ENCODE measurements at regions not wholly inside any gene's neighbourhood (a gene's known extent, or its start where the extent isn't known, plus 50 kb on each side); places are given as distances from the start of the nearest gene placed in this dataset.

DNA sequence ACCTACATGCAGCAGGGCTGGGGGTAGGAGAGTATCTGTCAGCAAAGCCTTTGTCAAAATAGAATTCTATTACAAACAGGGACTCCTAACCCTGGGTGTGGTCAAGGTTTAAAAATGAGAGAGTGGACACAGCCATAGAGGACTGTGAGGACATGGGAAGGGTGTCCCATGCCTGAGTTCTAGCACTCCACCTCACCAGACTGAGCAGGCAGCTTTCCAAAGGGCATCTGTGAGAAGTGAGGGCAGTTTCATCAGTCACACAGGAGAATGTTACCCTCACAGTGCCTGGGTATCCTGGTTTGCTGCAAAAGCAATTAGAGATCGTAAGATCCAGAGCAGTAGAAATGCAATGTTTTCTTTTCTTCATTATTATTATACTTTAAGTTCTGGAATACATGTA lies 174.9 kb upstream of the UBL3 start:
- WGBS, 2 experiments (ENCODE audit: extremely low coverage in 1 of 2, insufficient coverage in 1 of 2, insufficient read length in 1 of 2, insufficient replicate concordance in 2 of 2, low coverage in 1 of 2, low lambda C conversion rate in 2 of 2, missing lambda C conversion rate in 1 of 2): 100% methylated on average over 1 of the region's 1 CpG; no CpG with 5 or more reads in 1 of the 2 experiments
- H2BK20ac ChIP-seq (ENCODE audit: low read length): no peak overlapping the region
- POLR2A ChIA-PET (ENCODE audit: partially characterized antibody): no interaction called here

More for the DNA sequence above, 174.9 kb upstream of the UBL3 start:
- Histone ChIP-seq H3K9me3 (ENCODE audit: insufficient read depth in 2 of 2, low read depth in 1 of 2, low read length in 1 of 2) (no peaks in the 10 kb centered on the region), H4K20me1 (replicated peaks in 1 of 2; ENCODE audit: control insufficient read depth in 1 of 2, insufficient read depth in 2 of 2, low read length in 2 of 2) (no peaks in the 10 kb centered on the region), H2AFZ (ENCODE audit: low read length) (no peak overlapping the region), H3K79me2 (ENCODE audit: control insufficient read depth in 1 of 2, insufficient read depth in 2 of 2, low read length in 2 of 2) (no peaks in the 10 kb centered on the region), H2BK5ac (ENCODE audit: low read depth, low read length) (no peak overlapping the region), H2AK5ac (ENCODE audit: low read depth, low read length) (no peak overlapping the region), H3K27ac (ENCODE audit: low read depth, low read length) (no peak overlapping the region), H3K14ac (ENCODE audit: insufficient read length) (no peak overlapping the region), H3K23ac (ENCODE audit: insufficient read length) (no peak overlapping the region), H3K36me3 (ENCODE audit: control insufficient read depth in 2 of 4, insufficient read depth in 4 of 4, low read length in 3 of 4) (no peaks in the 10 kb centered on the region), H2BK12ac (ENCODE audit: low read depth, low read length) (no peak overlapping the region), H3K18ac (ENCODE audit: extremely low read depth, low read length) (no peak overlapping the region), H4K91ac (replicated peaks; ENCODE audit: insufficient read length, low read length) (no peak overlapping the region), H3K56ac (replicated peaks; ENCODE audit: insufficient read length, low read depth, low read length) (no peak overlapping the region), H3K4me1 (replicated peaks in 1 of 4; ENCODE audit: control insufficient read depth in 3 of 4, insufficient read depth in 4 of 4, low read length in 3 of 4) (peaks cover 0 to 2% (median 0%) of the 10 kb centered on the region in 4 experiments; a peak in 2 of 7 replicates), H3K27me3 (replicated peaks in 1 of 4; ENCODE audit: control insufficient read depth in 3 of 4, extremely low read depth in 1 of 4, insufficient read depth in 3 of 4, low read length in 3 of 4) (no peaks in the 10 kb centered on the region), H3K4me3 (ENCODE audit: extremely low read depth in 1 of 4, insufficient read depth in 2 of 4, low read depth in 3 of 4, low read length in 4 of 4) (no peak overlapping the region), H2BK120ac (replicated peaks; ENCODE audit: low read depth, low read length) (no peak overlapping the region), H3K79me1 (ENCODE audit: low read depth, low read length) (no peaks in the 10 kb centered on the region), H3K4me2 (ENCODE audit: insufficient read depth in 1 of 2, low read depth in 2 of 2, low read length in 2 of 2) (no peak overlapping the region), H3K9ac (replicated peaks in 1 of 4; ENCODE audit: extremely low read depth in 1 of 4, low read depth in 3 of 4, low read length in 3 of 4) (no peak overlapping the region), H3K4ac (replicated peaks; ENCODE audit: insufficient read length, low read depth, low read length) (no peak overlapping the region), H4K8ac (ENCODE audit: extremely low read depth, insufficient read depth, low read length) (no peak overlapping the region), H4K5ac (ENCODE audit: insufficient read length, low read depth, low read length) (no peak overlapping the region), H2BK15ac (ENCODE audit: low read length) (no peak overlapping the region), H3K23me2 (ENCODE audit: low read depth, low read length) (no peaks in the 10 kb centered on the region)
- TF ChIP-seq KDM5A (IDR thresholded peaks at IDR 0.05; ENCODE audit: low read length) (no peak), TBP (IDR thresholded peaks at IDR 0.05; ENCODE audit: low read depth, low read length) (no peak), CREB1 (IDR thresholded peaks at IDR 0.05) (no peak), EP300 (IDR thresholded peaks at IDR 0.05; ENCODE audit: borderline replicate concordance in 1 of 2, low read depth in 2 of 2, low read length in 2 of 2) (no peak), RFX5 (IDR thresholded peaks at IDR 0.05; ENCODE audit: borderline replicate concordance, low read depth, low read length) (no peak), TAF7 (optimal IDR thresholded peaks at IDR 0.05; ENCODE audit: borderline replicate concordance, low read depth, low read length) (no peak), EZH2 (IDR thresholded peaks at IDR 0.05; ENCODE audit: low read depth, low read length, severe bottlenecking) (no peak), BCL11A (IDR thresholded peaks at IDR 0.05; ENCODE audit: low read depth in 2 of 2, low read length in 2 of 2) (no peak), TAF1 (IDR thresholded peaks at IDR 0.05; ENCODE audit: low read depth, low read length) (no peak), TEAD4 (IDR thresholded peaks at IDR 0.05; ENCODE audit: low read depth, low read length) (no peak), RNF2 (IDR thresholded peaks at IDR 0.05; ENCODE audit: borderline replicate concordance, low read depth, low read length, missing control alignments, poor library complexity, severe bottlenecking) (no peak), BACH1 (IDR thresholded peaks at IDR 0.05; ENCODE audit: low read length) (no peak)
- TF ChIP-seq, protein P1, sequence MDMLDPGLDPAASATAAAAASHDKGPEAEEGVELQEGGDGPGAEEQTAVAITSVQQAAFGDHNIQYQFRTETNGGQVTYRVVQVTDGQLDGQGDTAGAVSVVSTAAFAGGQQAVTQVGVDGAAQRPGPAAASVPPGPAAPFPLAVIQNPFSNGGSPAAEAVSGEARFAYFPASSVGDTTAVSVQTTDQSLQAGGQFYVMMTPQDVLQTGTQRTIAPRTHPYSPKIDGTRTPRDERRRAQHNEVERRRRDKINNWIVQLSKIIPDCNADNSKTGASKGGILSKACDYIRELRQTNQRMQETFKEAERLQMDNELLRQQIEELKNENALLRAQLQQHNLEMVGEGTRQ (IDR thresholded peaks at IDR 0.05; ENCODE audit: low read length): no peak
- no peak for DNase-seq (ENCODE audit: low read depth in 1 of 2, low spot score in 2 of 2)
- FAIRE-seq: no peak
- CTCF ChIA-PET (ENCODE audit: partially characterized antibody): interaction anchor here (0.6 kb wide), 1 partner anchor 52 kb away, joined by 3 read pairs; no protein-coding TSS in a partner anchor
